OCI-LY7 (cell line): ENCODE measurements at regions not wholly inside any gene's neighbourhood (a gene's known extent, or its start where the extent isn't known, plus 50 kb on each side); places are given as distances from the start of the nearest gene placed in this dataset.

Source experiments
- CTCF ChIP-seq: fragments of 200-600 bp; sonication (generic); conservative IDR thresholded peaks from 2 replicates; pipeline ENCODE4 v1.5.1; 2014; ENCODE audit warnings: mild to moderate bottlenecking, antibody characterized with exemption, low read length, moderate library complexity, mixed read lengths
- EZH2phosphoT487 ChIP-seq: fragments of 200-600 bp; sonication (generic); IDR thresholded peaks from 2 replicates; pipeline ENCODE4 v1.6.1; 2018; ENCODE audit warnings: low read depth, borderline replicate concordance, mild to moderate bottlenecking, mixed run types, antibody characterized with exemption, low read length, moderate library complexity, mixed read lengths

GRCh38 chr12:81888961-81889360 lies 129.8 kb upstream of the PPFIA2 start:
- TF ChIP-seq CTCF: no peak
- TF ChIP-seq EZH2phosphoT487: no peak
